ENCODE measurements at regions not wholly inside any gene's neighbourhood (a gene's known extent, or its start where the extent isn't known, plus 50 kb on each side); places are given as distances from the start of the nearest gene placed in this dataset.

DNA sequence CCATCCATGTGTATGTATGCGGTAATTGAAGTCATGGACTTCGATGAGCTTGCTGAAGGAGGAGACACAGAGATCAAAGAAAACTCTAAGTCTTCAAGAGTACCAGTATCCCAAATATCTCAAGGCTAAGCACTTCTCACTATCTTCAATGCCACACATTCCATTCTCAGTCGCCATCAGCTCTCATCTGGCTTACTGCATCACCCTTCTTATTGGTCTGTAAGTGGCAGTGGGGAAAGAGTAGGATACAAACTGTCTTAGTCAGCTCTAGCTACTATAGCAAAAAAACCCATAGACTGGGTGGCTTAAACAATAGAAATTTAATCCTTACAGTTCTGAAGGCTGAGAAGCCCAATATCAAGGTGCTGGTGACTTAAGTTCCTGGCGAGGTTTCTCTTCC, 218.7 kb downstream of the POSTN start:
- Histone ChIP-seq H3K4me3 (no peak overlapping the region), H3K27ac (no peak overlapping the region), H3K4me2 (no peak overlapping the region), H3K9me3 (no peaks in the 10 kb centered on the region), H3K4me1 (no peaks in the 10 kb centered on the region)
- TF ChIP-seq RFX5 (IDR thresholded peaks at IDR 0.05) (no peak), POLR2A (IDR thresholded peaks at IDR 0.05; ENCODE audit: low read length) (no peak), GATA3 (IDR thresholded peaks at IDR 0.05; ENCODE audit: borderline replicate concordance) (no peak), BHLHE40 (IDR thresholded peaks at IDR 0.05; ENCODE audit: low read depth, low read length) (no peak), CBX8 (IDR thresholded peaks at IDR 0.05) (no peak), FOSB (CRISPR knock-in tag; IDR thresholded peaks at IDR 0.05) (no peak), HOXB13 (CRISPR knock-in tag; IDR thresholded peaks at IDR 0.05; ENCODE audit: low read depth) (no peak), HOXA7 (CRISPR knock-in tag; IDR thresholded peaks at IDR 0.05) (no peak), KDM5A (IDR thresholded peaks at IDR 0.05) (no peak), TFCP2L1 (CRISPR knock-in tag; IDR thresholded peaks at IDR 0.05) (no peak), HOXB5 (CRISPR knock-in tag; IDR thresholded peaks at IDR 0.05) (no peak), RCOR1 (IDR thresholded peaks at IDR 0.05; ENCODE audit: low read depth, low read length) (no peak), NFE2L2 (conservative IDR thresholded peaks at IDR 0.05; ENCODE audit: low read length) (no peak), MAZ (IDR thresholded peaks at IDR 0.05; ENCODE audit: borderline replicate concordance, low read depth, low read length) (no peak)
- TF ChIP-seq, protein P1, sequence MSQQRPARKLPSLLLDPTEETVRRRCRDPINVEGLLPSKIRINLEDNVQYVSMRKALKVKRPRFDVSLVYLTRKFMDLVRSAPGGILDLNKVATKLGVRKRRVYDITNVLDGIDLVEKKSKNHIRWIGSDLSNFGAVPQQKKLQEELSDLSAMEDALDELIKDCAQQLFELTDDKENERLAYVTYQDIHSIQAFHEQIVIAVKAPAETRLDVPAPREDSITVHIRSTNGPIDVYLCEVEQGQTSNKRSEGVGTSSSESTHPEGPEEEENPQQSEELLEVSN (IDR thresholded peaks at IDR 0.05; ENCODE audit: borderline replicate concordance, low read depth) = no peak
- WGBS (ENCODE audit: missing lambda C conversion rate) = 15% methylated on average over 4 of the region's 4 CpGs
- ChIA-PET CTCF (no interaction called here), POLR2A (no interaction called here)
- ATAC-seq = no peak
- no peak for DNase-seq (ENCODE audit: low read depth in 1 of 2, low spot score in 1 of 2)
- no peak for FAIRE-seq

DNA sequence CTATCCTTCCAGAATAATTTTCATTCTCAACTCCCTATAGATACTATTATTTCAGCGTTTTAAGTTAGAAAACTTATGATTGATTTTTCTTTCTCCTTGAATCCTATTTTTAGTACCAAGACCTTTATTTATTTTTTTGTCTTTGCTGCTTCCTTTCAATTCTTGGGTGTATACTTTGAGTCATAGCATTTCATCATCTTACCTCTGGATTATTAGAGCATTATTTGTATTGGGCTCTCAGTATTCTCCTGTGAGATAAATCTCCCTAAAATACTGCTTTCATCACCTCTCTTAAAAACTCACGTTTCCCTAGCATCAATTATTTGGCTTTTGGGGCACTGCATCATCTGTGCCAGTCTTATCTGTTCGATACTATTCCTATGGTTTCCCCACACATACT, 222.8 kb downstream of the POSTN start:
- H3K4me3 ChIP-seq = no peak overlapping the region
- ATAC-seq (no peak), DNase-seq (ENCODE audit: low read depth in 1 of 2, low spot score in 1 of 2) (no peak), FAIRE-seq (no peak)
- no peaks in the 10 kb centered on the region for H3K9me3 ChIP-seq
- no peak for TF ChIP-seq POLR2A (IDR thresholded peaks at IDR 0.05; ENCODE audit: low read length)
- no peak for TF ChIP-seq HOXB5 (CRISPR knock-in tag; IDR thresholded peaks at IDR 0.05)
- no peak for TF ChIP-seq KDM1A (IDR thresholded peaks at IDR 0.05; ENCODE audit: low read depth)
- TF ChIP-seq ZSCAN20 (CRISPR knock-in tag; IDR thresholded peaks at IDR 0.05) = no peak
- no peak for TF ChIP-seq ZC3H11A (IDR thresholded peaks at IDR 0.05)
- TF ChIP-seq FOSL2 (IDR thresholded peaks at IDR 0.05) = no peak
- TF ChIP-seq FOSL2 (CRISPR knock-in tag; IDR thresholded peaks at IDR 0.05) = no peak
- TF ChIP-seq EHMT2 (IDR thresholded peaks at IDR 0.05; ENCODE audit: low read depth) = no peak
- TF ChIP-seq HOXA7 (CRISPR knock-in tag; IDR thresholded peaks at IDR 0.05) = no peak
- no peak for TF ChIP-seq HOXB13 (CRISPR knock-in tag; IDR thresholded peaks at IDR 0.05; ENCODE audit: low read depth)
- TF ChIP-seq NPAS2 (CRISPR knock-in tag; IDR thresholded peaks at IDR 0.05; ENCODE audit: borderline replicate concordance) = no peak
- TF ChIP-seq, protein P2, sequence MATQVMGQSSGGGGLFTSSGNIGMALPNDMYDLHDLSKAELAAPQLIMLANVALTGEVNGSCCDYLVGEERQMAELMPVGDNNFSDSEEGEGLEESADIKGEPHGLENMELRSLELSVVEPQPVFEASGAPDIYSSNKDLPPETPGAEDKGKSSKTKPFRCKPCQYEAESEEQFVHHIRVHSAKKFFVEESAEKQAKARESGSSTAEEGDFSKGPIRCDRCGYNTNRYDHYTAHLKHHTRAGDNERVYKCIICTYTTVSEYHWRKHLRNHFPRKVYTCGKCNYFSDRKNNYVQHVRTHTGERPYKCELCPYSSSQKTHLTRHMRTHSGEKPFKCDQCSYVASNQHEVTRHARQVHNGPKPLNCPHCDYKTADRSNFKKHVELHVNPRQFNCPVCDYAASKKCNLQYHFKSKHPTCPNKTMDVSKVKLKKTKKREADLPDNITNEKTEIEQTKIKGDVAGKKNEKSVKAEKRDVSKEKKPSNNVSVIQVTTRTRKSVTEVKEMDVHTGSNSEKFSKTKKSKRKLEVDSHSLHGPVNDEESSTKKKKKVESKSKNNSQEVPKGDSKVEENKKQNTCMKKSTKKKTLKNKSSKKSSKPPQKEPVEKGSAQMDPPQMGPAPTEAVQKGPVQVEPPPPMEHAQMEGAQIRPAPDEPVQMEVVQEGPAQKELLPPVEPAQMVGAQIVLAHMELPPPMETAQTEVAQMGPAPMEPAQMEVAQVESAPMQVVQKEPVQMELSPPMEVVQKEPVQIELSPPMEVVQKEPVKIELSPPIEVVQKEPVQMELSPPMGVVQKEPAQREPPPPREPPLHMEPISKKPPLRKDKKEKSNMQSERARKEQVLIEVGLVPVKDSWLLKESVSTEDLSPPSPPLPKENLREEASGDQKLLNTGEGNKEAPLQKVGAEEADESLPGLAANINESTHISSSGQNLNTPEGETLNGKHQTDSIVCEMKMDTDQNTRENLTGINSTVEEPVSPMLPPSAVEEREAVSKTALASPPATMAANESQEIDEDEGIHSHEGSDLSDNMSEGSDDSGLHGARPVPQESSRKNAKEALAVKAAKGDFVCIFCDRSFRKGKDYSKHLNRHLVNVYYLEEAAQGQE (IDR thresholded peaks at IDR 0.05) = no peak
- TF ChIP-seq EHF (CRISPR knock-in tag; IDR thresholded peaks at IDR 0.05) = no peak
- TF ChIP-seq, protein P3, sequence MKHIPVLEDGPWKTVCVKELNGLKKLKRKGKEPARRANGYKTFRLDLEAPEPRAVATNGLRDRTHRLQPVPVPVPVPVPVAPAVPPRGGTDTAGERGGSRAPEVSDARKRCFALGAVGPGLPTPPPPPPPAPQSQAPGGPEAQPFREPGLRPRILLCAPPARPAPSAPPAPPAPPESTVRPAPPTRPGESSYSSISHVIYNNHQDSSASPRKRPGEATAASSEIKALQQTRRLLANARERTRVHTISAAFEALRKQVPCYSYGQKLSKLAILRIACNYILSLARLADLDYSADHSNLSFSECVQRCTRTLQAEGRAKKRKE (CRISPR knock-in tag; IDR thresholded peaks at IDR 0.05; ENCODE audit: low read depth) = no peak
- TF ChIP-seq CBX8 (IDR thresholded peaks at IDR 0.05) = no peak
- no peak for TF ChIP-seq RFX5 (IDR thresholded peaks at IDR 0.05)
- no peak for TF ChIP-seq EP300 (IDR thresholded peaks at IDR 0.05)
- no peak for TF ChIP-seq POLR2AphosphoS2 (conservative IDR thresholded peaks at IDR 0.05; ENCODE audit: low read length)
- TF ChIP-seq RNF2 (IDR thresholded peaks at IDR 0.05; ENCODE audit: borderline replicate concordance, low read depth) = no peak
- no peak for TF ChIP-seq KDM5A (IDR thresholded peaks at IDR 0.05)
- no peak for TF ChIP-seq RAD21 (conservative IDR thresholded peaks at IDR 0.05 in 1 of 2, IDR thresholded peaks at IDR 0.05 in 1 of 2)
- H3K27ac ChIP-seq = no peak overlapping the region
- ChIA-PET CTCF (no interaction called here), POLR2A (no interaction called here)
- H3K4me2 ChIP-seq = no peak overlapping the region
- 1% methylated on average over 3 of the region's 3 CpGs for WGBS (ENCODE audit: missing lambda C conversion rate)
- H3K4me1 ChIP-seq = no peaks in the 10 kb centered on the region
